OCI-LY3 (cell line): ENCODE measurements at regions not wholly inside any gene's neighbourhood (a gene's known extent, or its start where the extent isn't known, plus 50 kb on each side); places are given as distances from the start of the nearest gene placed in this dataset.

Source experiments
- H2AFZ ChIP-seq: fragments of 200-600, 300-600 bp; shearing (Covaris generic); 2 replicates; pipeline ENCODE4 v1.6.0; 2014; ENCODE audit warnings: antibody characterized with exemption, low read depth, low read length
- H3K27ac ChIP-seq: fragments of 200-600, 300-600 bp; sonication (generic); 2 replicates; pipeline ENCODE4 v1.5.1; 2014; ENCODE audit warnings: mild to moderate bottlenecking, low read length, moderate library complexity, mixed read lengths
- H3K27me3 ChIP-seq: fragments of 200-600, 300-600 bp; sonication (generic); 2 replicates; pipeline ENCODE4 v1.6.1; 2014; ENCODE audit warnings: low read depth, low read length, mixed read lengths
- H3K36me3 ChIP-seq: fragments of 200-600, 300-600 bp; sonication (generic); replicated peaks from 2 replicates; pipeline ENCODE3; 2014; ENCODE audit warnings: low read depth, low read length, mixed read lengths
- H3K4me1 ChIP-seq: fragments of 300-600, 200-600 bp; sonication (generic); 2 replicates; pipeline ENCODE4 v1.6.1; 2014; ENCODE audit warnings: low read length, mixed read lengths
- H3K4me2 ChIP-seq: fragments of 200-600, 300-600 bp; sonication (generic); 2 replicates; pipeline ENCODE4 v1.6.1; 2014; ENCODE audit warnings: low read length, mixed read lengths
- H3K4me3 ChIP-seq: fragments of 300-600, 200-600 bp; sonication (generic); 2 replicates; pipeline ENCODE4 v1.5.1; 2014; ENCODE audit warnings: antibody characterized with exemption, mild to moderate bottlenecking, low read length, moderate library complexity
- H3K79me2 ChIP-seq: fragments of 300-600, 200-600 bp; shearing (Covaris generic); 2 replicates; pipeline ENCODE4 v1.6.1; 2014; ENCODE audit warnings: mild to moderate bottlenecking, low read length, mixed read lengths
- H3K9ac ChIP-seq: fragments of 300-600, 200-600 bp; shearing (Covaris generic); 2 replicates; pipeline ENCODE4 v1.6.0; 2014; ENCODE audit warnings: mild to moderate bottlenecking, low read length, moderate library complexity
- H3K9me3 ChIP-seq: fragments of 200-600, 300-600 bp; shearing (Covaris generic); 2 replicates; pipeline ENCODE4 v1.6.1; 2014; ENCODE audit warnings: low read length, mixed read lengths; ENCODE audit not compliant: insufficient read depth
- H4K20me1 ChIP-seq: fragments of 200-600, 300-600 bp; sonication (generic); 2 replicates; pipeline ENCODE4 v1.6.1; 2016; ENCODE audit warnings: low read length, mixed read lengths; ENCODE audit not compliant: insufficient read depth
- EZH2phosphoT487 ChIP-seq: fragments of 200-600 bp; shearing (Covaris generic); IDR thresholded peaks from 2 replicates; pipeline ENCODE4 v1.6.1; 2018; ENCODE audit warnings: antibody characterized with exemption, mixed run types, low read depth
- TF ChIP-seq, protein P1 (sequence below): fragments of 200-600, 300-600 bp; sonication (generic); IDR thresholded peaks from 2 replicates; pipeline ENCODE4 v1.5.1; 2014; ENCODE audit warnings: antibody characterized with exemption, low read length, low read depth

- H3K4me2 ChIP-seq, result no peak overlapping the region
- no peaks in the 10 kb centered on the region for H3K36me3 ChIP-seq
- H3K27me3 ChIP-seq, result no peaks in the 10 kb centered on the region; the same call in 1 of the 2 replicates
- H3K9me3 ChIP-seq, result peaks cover 9% of the 10 kb centered on the region
- no peak overlapping the region for H3K4me3 ChIP-seq
- TF ChIP-seq, protein P1, sequence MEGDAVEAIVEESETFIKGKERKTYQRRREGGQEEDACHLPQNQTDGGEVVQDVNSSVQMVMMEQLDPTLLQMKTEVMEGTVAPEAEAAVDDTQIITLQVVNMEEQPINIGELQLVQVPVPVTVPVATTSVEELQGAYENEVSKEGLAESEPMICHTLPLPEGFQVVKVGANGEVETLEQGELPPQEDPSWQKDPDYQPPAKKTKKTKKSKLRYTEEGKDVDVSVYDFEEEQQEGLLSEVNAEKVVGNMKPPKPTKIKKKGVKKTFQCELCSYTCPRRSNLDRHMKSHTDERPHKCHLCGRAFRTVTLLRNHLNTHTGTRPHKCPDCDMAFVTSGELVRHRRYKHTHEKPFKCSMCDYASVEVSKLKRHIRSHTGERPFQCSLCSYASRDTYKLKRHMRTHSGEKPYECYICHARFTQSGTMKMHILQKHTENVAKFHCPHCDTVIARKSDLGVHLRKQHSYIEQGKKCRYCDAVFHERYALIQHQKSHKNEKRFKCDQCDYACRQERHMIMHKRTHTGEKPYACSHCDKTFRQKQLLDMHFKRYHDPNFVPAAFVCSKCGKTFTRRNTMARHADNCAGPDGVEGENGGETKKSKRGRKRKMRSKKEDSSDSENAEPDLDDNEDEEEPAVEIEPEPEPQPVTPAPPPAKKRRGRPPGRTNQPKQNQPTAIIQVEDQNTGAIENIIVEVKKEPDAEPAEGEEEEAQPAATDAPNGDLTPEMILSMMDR, result no peak
- no peak for TF ChIP-seq EZH2phosphoT487
- H3K79me2 ChIP-seq, result no peaks in the 10 kb centered on the region
- no peak overlapping the region for H3K27ac ChIP-seq
- H4K20me1 ChIP-seq, result no peaks in the 10 kb centered on the region
- H3K9ac ChIP-seq, result no peak overlapping the region
- no peaks in the 10 kb centered on the region for H3K4me1 ChIP-seq
- H2AFZ ChIP-seq, result no peak overlapping the region
Observed at GRCh38 chr22:47320560-47320959, 558.1 kb downstream of the TBC1D22A start.

DNA sequence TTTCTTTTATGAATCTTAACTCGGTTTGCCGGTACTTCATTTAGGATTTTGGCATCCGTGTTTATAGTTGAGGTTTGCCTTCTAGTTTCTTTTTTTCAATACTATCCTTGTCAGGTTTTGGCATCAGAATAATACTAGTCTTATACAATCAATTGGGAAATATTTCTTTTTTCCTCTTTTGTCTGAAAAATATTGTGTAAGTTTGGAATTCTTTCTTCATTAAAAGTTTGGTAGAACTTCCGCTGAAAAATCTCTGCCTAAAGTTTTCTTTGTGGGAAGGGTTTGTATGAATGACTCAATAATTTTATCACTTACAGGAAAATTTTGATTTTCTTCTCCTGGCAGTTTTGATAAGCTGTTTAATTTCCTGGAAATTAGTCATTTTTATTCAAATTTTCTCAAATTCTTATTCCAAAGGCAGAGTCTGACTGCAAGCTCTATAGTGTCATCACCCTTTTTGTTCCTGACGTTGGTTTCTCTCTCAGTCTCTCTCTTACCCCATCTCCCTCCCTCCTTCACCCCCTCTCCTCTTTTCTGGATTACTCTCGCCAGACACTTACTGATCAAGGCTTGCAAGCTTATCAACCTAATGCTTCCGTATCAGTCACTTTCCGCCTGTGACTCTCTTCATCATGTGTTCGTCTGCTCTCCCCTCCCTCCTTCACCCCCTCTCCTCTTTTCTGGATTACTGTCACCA lies 555.7 kb downstream of the TBC1D22A start:
- Histone ChIP-seq H3K4me3 (no peak overlapping the region), H3K27me3 (no peaks in the 10 kb centered on the region; the same call in 1 of the 2 replicates), H2AFZ (no peak overlapping the region), H3K36me3 (no peaks in the 10 kb centered on the region), H3K27ac (no peak overlapping the region), H4K20me1 (no peaks in the 10 kb centered on the region), H3K4me2 (no peak overlapping the region), H3K9me3 (peaks cover 9% of the 10 kb centered on the region), H3K79me2 (no peaks in the 10 kb centered on the region), H3K9ac (no peak overlapping the region), H3K4me1 (no peaks in the 10 kb centered on the region)
- TF ChIP-seq, protein P1, result no peak
- no peak for TF ChIP-seq EZH2phosphoT487

DNA sequence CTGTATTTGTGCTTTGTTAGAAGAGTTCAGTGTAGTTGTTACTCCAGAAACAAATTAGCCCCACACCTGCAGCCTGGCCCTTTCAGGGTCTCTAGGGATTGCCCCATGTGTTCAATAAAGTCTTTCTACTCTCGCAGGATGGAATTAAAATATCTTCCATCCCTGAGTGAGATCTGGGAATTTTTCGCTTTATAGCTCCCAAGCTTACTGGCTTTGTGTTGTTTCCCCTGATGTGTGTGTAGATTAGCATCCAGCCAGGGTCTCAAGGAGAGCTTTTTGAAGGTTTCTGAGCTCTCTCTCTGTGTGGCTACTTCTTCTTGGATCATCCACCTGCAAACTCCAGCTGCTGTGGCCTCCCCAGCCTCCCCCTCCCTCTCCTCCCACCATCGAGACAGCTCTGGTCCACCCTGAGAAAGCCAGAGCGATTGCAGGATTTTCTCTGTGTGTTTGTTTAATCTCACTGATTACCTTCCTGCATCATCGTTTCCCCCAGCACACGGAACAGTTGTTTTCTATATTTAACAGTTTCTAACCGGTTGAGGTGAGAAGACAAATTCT lies 553.5 kb downstream of the TBC1D22A start:
- Histone ChIP-seq H3K79me2 (no peaks in the 10 kb centered on the region), H3K4me3 (no peak overlapping the region), H3K36me3 (no peaks in the 10 kb centered on the region), H2AFZ (no peak overlapping the region), H3K4me2 (no peak overlapping the region), H3K9me3 (peaks cover 6% of the 10 kb centered on the region), H3K27me3 (no peaks in the 10 kb centered on the region; the same call in 1 of the 2 replicates), H3K9ac (no peak overlapping the region), H3K4me1 (no peaks in the 10 kb centered on the region), H3K27ac (no peak overlapping the region), H4K20me1 (no peaks in the 10 kb centered on the region)
- TF ChIP-seq, protein P1, result no peak
- no peak for TF ChIP-seq EZH2phosphoT487

GRCh38 chr22:47310601-47311000 lies 548.2 kb downstream of the TBC1D22A start:
- no peak overlapping the region for H2AFZ ChIP-seq
- no peak overlapping the region for H3K4me2 ChIP-seq
- H4K20me1 ChIP-seq, result no peaks in the 10 kb centered on the region
- TF ChIP-seq EZH2phosphoT487, result no peak
- TF ChIP-seq, protein P1, result no peak
- no peaks in the 10 kb centered on the region for H3K36me3 ChIP-seq
- no peaks in the 10 kb centered on the region for H3K4me1 ChIP-seq
- no peaks in the 10 kb centered on the region; the same call in 1 of the 2 replicates for H3K27me3 ChIP-seq
- H3K9me3 ChIP-seq, result no peaks in the 10 kb centered on the region
- H3K27ac ChIP-seq, result no peak overlapping the region
- H3K9ac ChIP-seq, result no peak overlapping the region
- no peaks in the 10 kb centered on the region for H3K79me2 ChIP-seq
- H3K4me3 ChIP-seq, result no peak overlapping the region
